ENCODE measurements at regions not wholly inside any gene's neighbourhood (a gene's known extent, or its start where the extent isn't known, plus 50 kb on each side); places are given as distances from the start of the nearest gene placed in this dataset.

GRCh38 chr13:76414320-76414719 is 471.9 kb downstream of the KCTD12 start:
- DNase-seq, result no peak

GRCh38 chr13:76406243-76406642 is 480.0 kb downstream of the KCTD12 start:
- no peak for DNase-seq

GRCh38 chr13:76398425-76398824 is 487.8 kb downstream of the KCTD12 start:
- no peak for DNase-seq

GRCh38 chr13:76397413-76397812 is 488.8 kb downstream of the KCTD12 start:
- no peak for DNase-seq

- DNase-seq, result no peak
Observed at GRCh38 chr13:76389321-76389720, 496.9 kb downstream of the KCTD12 start.

GRCh38 chr13:76387566-76387965 is 498.6 kb downstream of the KCTD12 start:
- no peak for DNase-seq

- no peak for DNase-seq
Observed at GRCh38 chr13:76386321-76386720, 499.9 kb downstream of the KCTD12 start.

GRCh38 chr13:76385586-76385985 is 500.6 kb downstream of the KCTD12 start:
- DNase-seq, result no peak

GRCh38 chr13:76383676-76384461 is 502.3 kb downstream of the KCTD12 start:
- DNase-seq, result no peak

- no peak for DNase-seq
Observed at GRCh38 chr13:76380446-76381065, 505.6 kb downstream of the KCTD12 start.

GRCh38 chr13:76379341-76380105 is 506.7 kb downstream of the KCTD12 start:
- DNase-seq, result no peak

- DNase-seq, result no peak
Observed at GRCh38 chr13:76378767-76379166, 507.4 kb downstream of the KCTD12 start.

- DNase-seq, result no peak
Observed at GRCh38 chr13:76363682-76364289, 522.4 kb downstream of the KCTD12 start.

- no peak for DNase-seq
Observed at GRCh38 chr13:76361868-76362267, 524.3 kb downstream of the KCTD12 start.

- DNase-seq, result no peak
Observed at GRCh38 chr13:76351541-76352229, 534.5 kb downstream of the KCTD12 start.

GRCh38 chr13:76350399-76350798 is 535.8 kb downstream of the KCTD12 start:
- no peak for DNase-seq

GRCh38 chr13:76349700-76350099 is 536.5 kb downstream of the KCTD12 start:
- no peak for DNase-seq

- no peak for DNase-seq
Observed at GRCh38 chr13:76339649-76340048, 546.6 kb downstream of the KCTD12 start.

- no peak for DNase-seq
Observed at GRCh38 chr13:76338003-76338402, 548.2 kb downstream of the KCTD12 start.

- DNase-seq, result no peak
Observed at GRCh38 chr13:76336889-76337844, 549.0 kb downstream of the KCTD12 start.

GRCh38 chr13:76335463-76335862 is 550.7 kb downstream of the KCTD12 start:
- no peak for DNase-seq

Data from NCI-H1048 (cell line).